ENCODE measurements at regions not wholly inside any gene's neighbourhood (a gene's known extent, or its start where the extent isn't known, plus 50 kb on each side); places are given as distances from the start of the nearest gene placed in this dataset.

DNA sequence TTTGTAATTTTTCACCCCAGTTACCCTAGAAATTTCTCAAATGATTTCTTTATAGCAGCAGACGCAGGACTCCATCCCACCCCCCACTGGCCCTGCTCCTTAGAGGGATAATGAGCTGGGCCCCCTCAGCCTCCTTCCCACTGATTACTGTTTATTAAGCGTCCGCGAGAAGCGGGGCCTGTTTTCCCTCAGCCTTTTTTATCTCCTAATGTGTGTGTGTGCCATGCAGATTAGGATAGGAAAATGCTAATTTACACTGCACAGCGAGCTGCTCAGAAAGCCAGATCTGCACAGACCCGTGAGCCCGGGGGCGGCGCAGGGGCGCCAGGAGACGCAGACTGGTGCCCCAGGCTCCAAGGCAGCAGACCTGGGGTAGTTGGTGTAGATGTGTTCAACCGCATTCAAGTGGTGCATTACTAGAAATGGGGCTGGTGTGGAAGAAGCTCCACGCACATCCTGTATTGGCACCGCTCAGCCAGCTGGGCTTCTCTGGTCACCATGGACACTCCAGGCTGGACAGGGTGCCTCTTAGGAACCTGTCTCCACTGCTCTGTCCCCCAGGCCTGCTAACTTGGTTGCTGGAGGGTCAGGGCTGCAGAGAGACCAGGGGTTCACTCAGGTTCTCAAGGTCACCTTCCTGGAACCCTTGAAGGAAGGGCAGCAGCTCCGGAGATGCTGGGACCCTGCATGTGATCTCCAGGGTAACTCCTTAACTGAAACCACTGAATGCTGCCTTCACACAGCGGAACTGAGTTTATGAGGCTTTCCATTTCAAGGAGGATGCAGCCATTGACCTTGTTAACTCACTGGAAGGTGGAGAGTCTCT, 256.3 kb downstream of the ERMARD start:
- peak overlapping the region; percentile 5; the same call in 1 of the 2 replicates for H3K27ac ChIP-seq
- TF ChIP-seq, protein P1, sequence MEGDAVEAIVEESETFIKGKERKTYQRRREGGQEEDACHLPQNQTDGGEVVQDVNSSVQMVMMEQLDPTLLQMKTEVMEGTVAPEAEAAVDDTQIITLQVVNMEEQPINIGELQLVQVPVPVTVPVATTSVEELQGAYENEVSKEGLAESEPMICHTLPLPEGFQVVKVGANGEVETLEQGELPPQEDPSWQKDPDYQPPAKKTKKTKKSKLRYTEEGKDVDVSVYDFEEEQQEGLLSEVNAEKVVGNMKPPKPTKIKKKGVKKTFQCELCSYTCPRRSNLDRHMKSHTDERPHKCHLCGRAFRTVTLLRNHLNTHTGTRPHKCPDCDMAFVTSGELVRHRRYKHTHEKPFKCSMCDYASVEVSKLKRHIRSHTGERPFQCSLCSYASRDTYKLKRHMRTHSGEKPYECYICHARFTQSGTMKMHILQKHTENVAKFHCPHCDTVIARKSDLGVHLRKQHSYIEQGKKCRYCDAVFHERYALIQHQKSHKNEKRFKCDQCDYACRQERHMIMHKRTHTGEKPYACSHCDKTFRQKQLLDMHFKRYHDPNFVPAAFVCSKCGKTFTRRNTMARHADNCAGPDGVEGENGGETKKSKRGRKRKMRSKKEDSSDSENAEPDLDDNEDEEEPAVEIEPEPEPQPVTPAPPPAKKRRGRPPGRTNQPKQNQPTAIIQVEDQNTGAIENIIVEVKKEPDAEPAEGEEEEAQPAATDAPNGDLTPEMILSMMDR (conservative IDR thresholded peaks at IDR 0.05) = no peak
- TF ChIP-seq ZFX (IDR thresholded peaks at IDR 0.05) = no peak

DNA sequence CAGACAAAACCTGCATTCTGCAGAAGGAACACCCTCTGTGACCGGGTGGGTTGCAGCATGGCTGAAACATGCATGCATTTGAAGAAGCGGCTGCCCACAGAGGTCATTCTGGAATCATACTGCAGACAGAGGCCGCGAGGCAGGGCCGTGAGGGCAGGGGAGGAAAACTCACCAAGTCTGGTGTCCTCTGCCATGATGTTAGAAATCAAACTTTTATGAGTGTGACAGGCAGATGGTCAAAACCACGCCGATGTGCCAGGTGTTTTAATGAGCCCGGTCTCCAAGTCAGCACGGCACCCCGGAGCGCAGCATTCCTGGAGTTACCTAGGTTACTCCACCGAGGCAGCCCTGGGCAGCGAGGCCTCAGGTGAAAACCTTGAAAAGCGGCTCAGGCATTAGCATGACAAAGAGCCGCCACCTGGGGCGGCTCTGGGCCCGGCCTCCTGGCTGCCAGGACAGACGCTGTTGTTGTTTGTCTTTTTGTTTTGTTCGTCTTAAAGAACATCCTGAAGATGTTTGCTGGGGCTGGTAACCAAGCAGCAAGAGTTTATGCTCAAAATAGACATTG, 255.6 kb downstream of the ERMARD start:
- TF ChIP-seq, protein P1 (conservative IDR thresholded peaks at IDR 0.05) = no peak
- no peak for TF ChIP-seq ZFX (IDR thresholded peaks at IDR 0.05)
- H3K27ac ChIP-seq = no peak overlapping the region

- H3K27ac ChIP-seq = no peak overlapping the region
- TF ChIP-seq, protein P1 (conservative IDR thresholded peaks at IDR 0.05) = no peak
- TF ChIP-seq ZFX (IDR thresholded peaks at IDR 0.05) = no peak
Observed at GRCh38 chr6:170006071-170006899, 254.9 kb downstream of the ERMARD start.

DNA sequence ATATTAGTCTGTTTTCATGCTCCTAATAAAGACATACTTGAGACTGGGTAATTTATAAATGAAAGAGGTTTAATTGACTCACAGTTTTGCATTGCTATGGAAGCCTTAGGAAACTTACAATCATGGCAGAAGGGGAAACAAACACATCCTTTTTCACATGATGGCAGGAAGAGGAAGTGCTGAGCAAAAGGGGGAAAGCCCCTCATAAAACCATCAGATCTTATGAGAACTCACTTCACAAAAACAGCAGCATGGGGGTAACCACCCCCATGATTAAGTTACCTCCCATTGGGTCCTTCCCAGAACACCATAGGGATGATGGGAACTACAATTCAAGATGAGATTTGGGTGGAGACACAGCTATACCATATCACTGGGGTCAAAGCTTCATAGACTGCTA, 254.2 kb downstream of the ERMARD start:
- TF ChIP-seq, protein P1 (conservative IDR thresholded peaks at IDR 0.05) = no peak
- TF ChIP-seq ZFX (IDR thresholded peaks at IDR 0.05) = no peak
- no peak overlapping the region for H3K27ac ChIP-seq

GRCh38 chr6:170004585-170005210, 253.3 kb downstream of the ERMARD start:
- no peak overlapping the region for H3K27ac ChIP-seq
- no peak for TF ChIP-seq ZFX (IDR thresholded peaks at IDR 0.05)
- TF ChIP-seq, protein P1 (conservative IDR thresholded peaks at IDR 0.05) = no peak

- no peak for TF ChIP-seq ZFX (IDR thresholded peaks at IDR 0.05)
- TF ChIP-seq, protein P1 (conservative IDR thresholded peaks at IDR 0.05) = no peak
- no peak overlapping the region for H3K27ac ChIP-seq
Observed at GRCh38 chr6:170003451-170004160, 252.2 kb downstream of the ERMARD start.

Data from C4-2B (cell line).